ENCODE measurements at regions not wholly inside any gene's neighbourhood (a gene's known extent, or its start where the extent isn't known, plus 50 kb on each side); places are given as distances from the start of the nearest gene placed in this dataset.

GRCh38 chr9:12394105-12394504, 299.1 kb upstream of the TYRP1 start:
- no peak for TF ChIP-seq CTCF (IDR thresholded peaks at IDR 0.05)
- H3K4me3 Mint-ChIP-seq (ENCODE audit: unreplicated experiment): no peak overlapping the region
- no peaks in the 10 kb centered on the region for H3K4me1 Mint-ChIP-seq (ENCODE audit: low read depth)
- no peak overlapping the region for H3K27ac Mint-ChIP-seq (ENCODE audit: unreplicated experiment)
- no peaks in the 10 kb centered on the region for H3K36me3 Mint-ChIP-seq (ENCODE audit: low read depth)
- H3K27me3 Mint-ChIP-seq (ENCODE audit: low read depth): peaks cover 10% of the 10 kb centered on the region
- H3K9me3 Mint-ChIP-seq (ENCODE audit: low read depth): no peaks in the 10 kb centered on the region
- no peak for DNase-seq (ENCODE audit: low spot score)

GRCh38 chr9:12403721-12404120, 289.5 kb upstream of the TYRP1 start:
- Mint-ChIP-seq H3K27ac (ENCODE audit: unreplicated experiment) (no peak overlapping the region), H3K9me3 (ENCODE audit: low read depth) (peaks cover 2% of the 10 kb centered on the region), H3K36me3 (ENCODE audit: low read depth) (no peaks in the 10 kb centered on the region), H3K27me3 (ENCODE audit: low read depth) (peaks cover 7% of the 10 kb centered on the region), H3K4me1 (ENCODE audit: low read depth) (no peaks in the 10 kb centered on the region), H3K4me3 (ENCODE audit: unreplicated experiment) (no peak overlapping the region)
- TF ChIP-seq CTCF (IDR thresholded peaks at IDR 0.05): no peak
- DNase-seq (ENCODE audit: low spot score): no peak

- H3K27me3 Mint-ChIP-seq (ENCODE audit: low read depth): no peaks in the 10 kb centered on the region
- H3K36me3 Mint-ChIP-seq (ENCODE audit: low read depth): no peaks in the 10 kb centered on the region
- H3K4me3 Mint-ChIP-seq (ENCODE audit: unreplicated experiment): no peak overlapping the region
- H3K9me3 Mint-ChIP-seq (ENCODE audit: low read depth): no peaks in the 10 kb centered on the region
- no peak for DNase-seq (ENCODE audit: low spot score)
- no peak for TF ChIP-seq CTCF (IDR thresholded peaks at IDR 0.05)
- H3K27ac Mint-ChIP-seq (ENCODE audit: unreplicated experiment): no peak overlapping the region
- H3K4me1 Mint-ChIP-seq (ENCODE audit: low read depth): no peaks in the 10 kb centered on the region
These were observed 279.2 kb upstream of the TYRP1 start for GRCh38 chr9:12413986-12414385.

GRCh38 chr9:12414514-12414913, 278.7 kb upstream of the TYRP1 start:
- Mint-ChIP-seq H3K4me1 (ENCODE audit: low read depth) (no peaks in the 10 kb centered on the region), H3K9me3 (ENCODE audit: low read depth) (no peaks in the 10 kb centered on the region), H3K36me3 (ENCODE audit: low read depth) (no peaks in the 10 kb centered on the region), H3K27me3 (ENCODE audit: low read depth) (no peaks in the 10 kb centered on the region), H3K27ac (ENCODE audit: unreplicated experiment) (no peak overlapping the region), H3K4me3 (ENCODE audit: unreplicated experiment) (no peak overlapping the region)
- DNase-seq (ENCODE audit: low spot score): no peak
- TF ChIP-seq CTCF (IDR thresholded peaks at IDR 0.05): no peak

GRCh38 chr9:12415361-12415760, 277.8 kb upstream of the TYRP1 start:
- no peak for DNase-seq (ENCODE audit: low spot score)
- no peaks in the 10 kb centered on the region for H3K4me1 Mint-ChIP-seq (ENCODE audit: low read depth)
- TF ChIP-seq CTCF (IDR thresholded peaks at IDR 0.05): no peak
- no peaks in the 10 kb centered on the region for H3K9me3 Mint-ChIP-seq (ENCODE audit: low read depth)
- no peaks in the 10 kb centered on the region for H3K36me3 Mint-ChIP-seq (ENCODE audit: low read depth)
- no peak overlapping the region for H3K4me3 Mint-ChIP-seq (ENCODE audit: unreplicated experiment)
- no peaks in the 10 kb centered on the region for H3K27me3 Mint-ChIP-seq (ENCODE audit: low read depth)
- H3K27ac Mint-ChIP-seq (ENCODE audit: unreplicated experiment): no peak overlapping the region

Measured in chondrocyte (in vitro differentiated cells).